NCI-H1436 (cell line): ENCODE measurements at regions not wholly inside any gene's neighbourhood (a gene's known extent, or its start where the extent isn't known, plus 50 kb on each side); places are given as distances from the start of the nearest gene placed in this dataset.

Source experiments
- DNase-seq: peaks from one replicate; lab custom pipeline; 2025; lab: John Stamatoyannopoulos, UW

DNA sequence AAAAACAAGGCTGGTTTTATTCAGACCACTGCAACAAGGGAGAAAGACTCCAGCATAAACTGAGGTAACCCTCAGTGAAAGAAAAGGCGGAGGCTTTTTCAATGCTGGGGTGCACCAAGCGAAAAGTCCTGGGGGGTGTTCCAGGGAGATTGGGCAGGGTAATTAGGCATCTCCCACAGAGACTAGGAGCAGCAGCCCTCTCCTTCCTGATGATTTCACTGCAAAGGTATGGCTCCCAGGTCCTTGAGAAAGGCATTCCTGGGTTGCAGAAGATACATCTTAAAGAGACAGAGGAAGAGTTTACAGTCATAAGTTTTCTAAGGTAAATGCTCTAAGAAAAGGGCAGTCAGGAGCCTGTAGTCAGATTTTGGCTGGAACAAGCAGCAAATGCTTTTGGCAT, 412.0 kb downstream of the FOXO1 start:
- no peak for DNase-seq

DNA sequence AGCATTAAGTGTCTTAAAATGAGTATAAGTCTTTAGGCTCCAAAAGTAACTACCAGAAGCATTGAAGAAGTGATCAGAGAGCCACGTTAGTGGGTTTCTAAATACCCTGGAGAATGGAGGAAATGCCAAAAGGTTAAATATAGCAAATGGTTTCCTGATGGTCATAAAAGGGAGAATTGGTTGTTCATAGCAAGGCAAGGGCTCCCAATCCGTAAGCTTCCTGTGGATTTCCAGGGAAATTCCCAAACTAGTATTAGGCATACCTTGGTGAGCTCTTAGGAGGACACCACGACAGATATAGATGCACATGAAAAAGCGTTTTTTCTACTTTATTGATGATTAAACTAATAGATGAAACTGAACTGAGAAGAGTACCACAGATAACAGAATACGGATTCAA, 410.9 kb downstream of the FOXO1 start:
- no peak for DNase-seq

GRCh38 chr13:40259899-40260298, 406.5 kb downstream of the FOXO1 start:
- DNase-seq, result no peak

DNA sequence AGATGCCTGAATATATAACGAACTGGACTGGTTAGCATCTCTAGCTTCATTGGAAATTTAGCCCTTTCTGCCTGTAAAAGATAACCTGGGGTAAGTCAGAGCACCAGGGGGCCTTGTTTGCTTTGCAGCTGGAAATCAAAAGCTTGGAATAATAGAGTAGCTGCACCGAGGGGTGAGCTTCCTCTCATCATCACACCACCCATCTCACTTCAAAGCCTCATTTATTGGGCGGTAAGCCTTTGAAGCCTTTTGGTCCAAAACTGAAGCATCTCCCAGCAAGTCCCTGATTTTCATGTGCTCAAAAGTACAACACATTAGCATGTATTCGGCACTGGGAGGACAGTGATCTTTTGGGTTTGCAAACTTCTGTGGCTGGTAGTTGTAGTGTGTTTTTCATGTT, 405.1 kb downstream of the FOXO1 start:
- DNase-seq, result no peak

DNA sequence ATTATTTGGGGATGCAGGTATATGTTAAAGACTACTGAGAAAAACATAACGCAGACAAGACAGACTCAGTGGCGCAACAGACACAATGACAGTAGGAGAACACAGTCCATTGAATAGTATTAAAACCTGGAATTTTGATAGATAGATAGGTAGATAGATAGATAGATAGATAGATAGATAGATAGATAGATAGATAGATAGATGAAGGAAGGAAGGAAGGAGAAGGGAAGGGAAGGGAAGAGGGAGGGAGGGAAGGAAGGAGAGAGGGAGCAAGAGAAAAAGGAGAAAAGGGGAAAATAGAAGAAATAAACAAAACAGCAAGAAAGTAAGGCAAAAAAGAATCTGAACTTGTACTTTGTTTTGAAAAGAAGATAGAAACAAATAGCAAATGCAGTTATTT, 404.5 kb downstream of the FOXO1 start:
- no peak for DNase-seq

DNA sequence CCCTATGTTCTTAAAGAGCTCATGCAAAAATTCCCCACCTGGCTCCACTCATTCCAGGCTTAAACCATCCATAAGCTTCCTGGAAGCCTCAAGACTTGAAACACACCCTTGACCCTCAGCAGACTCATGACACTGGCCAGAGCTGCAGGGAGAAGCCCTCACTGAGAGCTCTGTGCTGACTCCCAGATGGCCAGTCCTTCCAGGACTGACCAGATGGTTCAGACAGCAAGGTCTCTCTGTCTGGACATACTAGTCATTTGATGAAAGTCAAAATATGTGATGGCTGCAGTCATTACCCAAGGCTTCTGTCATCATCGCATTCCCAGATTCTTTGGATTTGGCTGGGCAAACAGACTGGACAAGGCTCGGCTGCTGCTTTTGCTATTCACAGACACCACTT, 397.4 kb downstream of the FOXO1 start:
- no peak for DNase-seq

DNA sequence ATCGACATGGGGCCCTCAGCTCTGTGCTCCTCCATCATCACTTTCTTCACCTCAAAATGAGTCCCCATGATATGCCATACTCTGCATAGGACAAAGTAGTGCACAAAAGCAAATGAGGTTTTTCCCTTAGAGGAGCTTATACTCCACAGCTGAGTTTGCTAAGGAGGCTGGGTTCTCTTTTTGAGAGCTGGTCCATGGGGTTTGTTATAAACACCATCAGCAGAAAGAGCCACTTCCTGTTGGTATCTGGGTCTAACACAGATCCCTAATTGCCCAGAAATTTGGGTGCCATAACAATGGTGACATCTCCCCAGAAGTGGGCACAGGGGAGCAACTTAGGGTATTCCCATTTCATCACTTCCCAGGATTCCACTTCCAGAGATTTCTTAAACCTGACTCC, 395.7 kb downstream of the FOXO1 start:
- no peak for DNase-seq

- DNase-seq, result no peak
Measured at GRCh38 chr13:40271271-40271885, 395.1 kb downstream of the FOXO1 start.

DNA sequence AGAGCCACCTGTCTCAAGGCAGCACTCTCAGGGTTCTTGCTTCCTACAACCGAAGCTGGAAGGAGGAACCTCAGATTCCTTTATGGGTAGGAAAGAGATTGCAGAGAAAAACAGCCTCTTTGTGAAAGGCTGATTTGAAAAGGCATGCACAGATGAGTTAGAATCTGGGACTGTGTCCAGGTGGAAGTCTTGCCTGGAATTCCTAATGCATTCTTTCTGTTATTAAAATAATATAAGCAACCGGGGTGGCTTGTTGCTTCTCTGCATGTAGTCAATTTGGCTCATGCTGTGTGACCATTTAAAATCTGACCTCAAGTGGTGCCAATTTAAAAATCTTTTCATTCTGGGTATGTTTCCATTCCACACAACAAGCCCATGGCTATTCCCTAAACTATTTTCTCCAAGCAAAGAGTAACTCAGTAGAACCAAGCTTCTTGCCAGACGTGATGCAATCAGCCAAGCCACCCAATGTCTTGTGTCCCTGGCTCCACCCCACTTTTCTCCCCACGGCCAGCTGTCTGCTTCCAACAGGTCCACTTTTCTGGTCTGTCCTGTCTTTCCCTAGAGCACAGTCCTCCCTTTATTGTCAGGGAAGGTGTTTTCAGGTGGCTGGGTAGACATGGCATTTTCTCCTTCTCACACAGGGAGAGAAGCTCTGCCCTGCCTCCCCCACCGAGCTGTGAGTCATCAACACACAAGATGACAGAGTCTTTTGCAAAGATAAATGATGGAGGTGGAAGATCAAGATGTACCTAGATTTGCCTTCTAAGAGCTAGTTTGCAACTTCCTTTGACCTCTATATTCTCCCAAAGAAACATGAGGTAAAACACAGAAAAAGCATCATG, 394.3 kb downstream of the FOXO1 start:
- no peak for DNase-seq

GRCh38 chr13:40272776-40273139, 393.7 kb downstream of the FOXO1 start:
- DNase-seq, result no peak

- DNase-seq, result no peak
Measured at GRCh38 chr13:40273253-40274025, 393.0 kb downstream of the FOXO1 start.

DNA sequence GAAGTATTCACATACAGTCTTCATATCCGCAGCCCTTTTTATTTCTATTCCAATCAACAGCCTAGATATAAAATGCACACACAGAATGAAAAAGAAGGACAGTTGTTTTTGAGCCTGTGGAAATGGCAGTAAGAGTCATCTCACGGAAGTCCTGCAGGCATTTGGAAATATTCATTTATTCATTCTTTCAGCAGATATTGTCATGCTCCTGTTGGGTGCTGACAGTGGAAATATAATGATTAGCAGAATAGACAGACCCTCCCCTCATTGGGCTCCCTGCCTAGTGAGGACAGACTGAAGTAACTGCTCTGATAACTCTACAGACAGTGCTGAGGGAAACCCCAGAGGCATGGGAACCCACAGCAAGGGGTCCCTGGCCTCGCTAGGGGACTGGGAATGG, 392.3 kb downstream of the FOXO1 start:
- no peak for DNase-seq

DNA sequence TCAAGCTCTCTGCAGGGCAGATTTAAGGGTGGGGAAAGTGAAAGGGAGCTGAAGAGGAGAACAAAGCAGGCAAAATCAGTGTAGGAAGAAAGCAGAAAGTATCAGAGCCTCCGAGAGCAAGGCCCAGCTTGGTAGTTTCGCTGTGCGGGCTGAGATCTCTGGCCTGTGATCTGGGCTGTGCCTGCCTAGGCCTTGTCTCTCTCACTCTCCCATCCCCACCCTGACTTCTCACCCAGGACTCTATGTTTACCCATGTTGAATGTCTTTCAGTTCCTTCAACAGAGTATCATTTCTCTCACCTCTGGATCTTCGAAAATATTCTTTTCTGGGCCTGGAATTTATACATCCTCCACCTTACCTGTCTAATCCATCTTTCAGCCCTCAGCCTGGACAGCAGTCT, 391.3 kb downstream of the FOXO1 start:
- DNase-seq, result no peak

- DNase-seq, result no peak
Measured at GRCh38 chr13:40275636-40276035, 390.8 kb downstream of the FOXO1 start.

- no peak for DNase-seq
Measured at GRCh38 chr13:40283666-40284065, 382.8 kb downstream of the FOXO1 start.

DNA sequence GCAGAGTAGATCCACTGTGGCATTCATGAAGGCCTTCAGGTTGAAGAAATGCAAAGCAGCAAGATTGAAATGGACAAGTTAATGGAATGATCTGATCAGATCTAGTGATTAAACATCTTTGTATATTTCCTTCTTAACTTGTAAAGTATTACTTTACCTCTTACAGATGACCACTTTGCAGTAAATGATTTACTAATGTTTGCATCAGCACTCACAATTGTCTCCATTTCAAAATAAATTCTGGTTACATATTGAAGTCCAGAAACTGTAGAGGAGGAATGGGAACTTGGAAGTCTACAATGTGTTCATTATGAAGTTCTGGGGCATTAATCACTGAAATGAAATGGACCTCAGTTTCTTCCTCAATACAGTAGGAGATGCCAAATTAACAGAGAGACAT, 380.8 kb downstream of the FOXO1 start:
- no peak for DNase-seq

GRCh38 chr13:40287428-40287827, 379.0 kb downstream of the FOXO1 start:
- no peak for DNase-seq

DNA sequence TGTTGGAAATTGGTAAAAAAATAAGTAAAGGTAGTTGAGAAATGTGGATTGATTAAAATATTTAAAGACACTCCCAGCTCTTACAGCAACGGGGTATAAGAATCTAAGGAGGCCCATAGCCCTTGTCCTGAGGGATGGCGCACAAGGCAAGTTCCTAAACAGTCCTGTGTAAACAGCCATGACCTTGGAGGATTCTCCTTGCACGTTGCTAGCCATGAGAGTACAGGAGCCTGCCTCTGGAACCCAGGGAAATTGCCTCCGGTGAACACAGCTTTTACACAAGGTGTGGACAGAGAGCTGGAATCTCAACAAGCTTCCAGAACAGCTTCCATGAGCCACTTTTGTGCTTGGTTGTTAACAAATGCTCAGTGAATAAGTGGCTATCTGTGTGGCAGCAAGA, 378.2 kb downstream of the FOXO1 start:
- no peak for DNase-seq

GRCh38 chr13:40290758-40291157, 375.7 kb downstream of the FOXO1 start:
- DNase-seq, result no peak

- no peak for DNase-seq
Measured at GRCh38 chr13:40292108-40292507, 374.3 kb downstream of the FOXO1 start.

DNA sequence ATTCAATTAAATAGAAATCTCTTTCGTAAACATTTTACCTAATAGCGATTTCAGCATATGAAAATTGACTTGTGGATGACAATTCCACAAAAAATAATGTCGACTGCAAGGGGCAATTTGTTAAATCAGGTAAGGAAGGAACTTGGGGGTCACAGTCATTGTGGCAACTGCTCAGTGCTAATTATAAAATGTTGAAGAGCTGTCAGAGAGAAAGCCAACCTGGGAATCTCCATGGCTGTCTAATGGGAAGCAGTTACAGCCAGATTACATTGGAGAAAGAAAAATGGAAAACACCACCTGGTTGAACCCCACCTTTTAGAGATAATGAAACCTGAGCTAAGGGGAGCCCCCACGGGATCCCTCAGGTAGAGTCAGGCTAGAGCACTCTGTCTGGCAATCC, 373.9 kb downstream of the FOXO1 start:
- DNase-seq, result no peak

GRCh38 chr13:40302351-40302750, 364.1 kb downstream of the FOXO1 start:
- DNase-seq, result no peak

DNA sequence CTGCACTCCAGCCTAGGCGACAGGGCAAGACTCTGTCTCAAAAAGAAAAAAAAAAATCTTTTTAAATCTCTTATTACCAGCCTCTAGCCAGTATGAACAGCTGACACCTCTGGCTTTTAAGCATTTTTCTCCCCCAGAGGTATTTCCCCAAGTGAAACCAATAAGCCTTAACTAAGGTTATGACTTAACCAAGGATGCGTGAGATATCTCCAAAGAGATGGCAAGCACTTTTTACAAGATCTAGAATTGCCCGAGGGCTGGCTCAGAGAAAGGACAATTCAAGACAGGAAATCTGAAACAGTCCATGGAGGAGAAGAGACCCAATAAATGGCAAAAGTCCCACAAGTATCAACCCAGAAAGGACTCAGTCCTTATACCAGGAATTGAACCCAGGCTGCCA, 362.1 kb downstream of the FOXO1 start:
- no peak for DNase-seq
